ENCODE measurements at regions not wholly inside any gene's neighbourhood (a gene's known extent, or its start where the extent isn't known, plus 50 kb on each side); places are given as distances from the start of the nearest gene placed in this dataset.

- DNase-seq (ENCODE audit: low read depth in 2 of 2, low spot score in 1 of 2) = no peak
Observed at GRCh38 chr9:89554307-89555035, 50.3 kb upstream of the GADD45G start.

DNA sequence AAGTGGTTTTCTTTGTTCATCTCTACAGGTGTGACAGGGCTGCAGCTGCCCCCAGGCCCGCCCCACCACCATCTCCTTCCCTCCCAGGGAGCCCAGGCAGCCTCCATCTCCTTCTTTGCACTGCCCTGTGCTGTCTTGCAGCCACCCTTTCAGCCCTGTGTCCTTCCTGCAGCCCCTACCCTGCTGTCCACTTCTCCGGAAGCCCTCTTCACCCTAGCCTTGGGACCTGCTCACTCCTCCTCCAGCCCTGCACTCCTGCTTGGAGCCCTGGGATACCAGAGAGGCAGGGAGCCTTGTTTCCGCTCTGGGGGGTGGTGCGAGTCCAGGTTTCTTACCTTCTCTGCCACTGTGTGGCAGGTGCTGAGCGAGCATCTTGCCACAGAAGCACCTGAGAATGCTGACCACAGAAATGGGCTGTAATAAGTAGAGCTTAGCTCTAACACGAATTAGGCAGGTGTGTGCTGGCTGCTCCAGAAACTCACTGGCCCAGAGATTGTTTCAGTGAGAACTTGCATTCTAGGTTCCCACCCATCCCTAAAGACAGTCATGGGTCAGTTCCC, 51.3 kb upstream of the GADD45G start:
- DNase-seq (ENCODE audit: low read depth in 2 of 2, low spot score in 1 of 2) = no peak

DNA sequence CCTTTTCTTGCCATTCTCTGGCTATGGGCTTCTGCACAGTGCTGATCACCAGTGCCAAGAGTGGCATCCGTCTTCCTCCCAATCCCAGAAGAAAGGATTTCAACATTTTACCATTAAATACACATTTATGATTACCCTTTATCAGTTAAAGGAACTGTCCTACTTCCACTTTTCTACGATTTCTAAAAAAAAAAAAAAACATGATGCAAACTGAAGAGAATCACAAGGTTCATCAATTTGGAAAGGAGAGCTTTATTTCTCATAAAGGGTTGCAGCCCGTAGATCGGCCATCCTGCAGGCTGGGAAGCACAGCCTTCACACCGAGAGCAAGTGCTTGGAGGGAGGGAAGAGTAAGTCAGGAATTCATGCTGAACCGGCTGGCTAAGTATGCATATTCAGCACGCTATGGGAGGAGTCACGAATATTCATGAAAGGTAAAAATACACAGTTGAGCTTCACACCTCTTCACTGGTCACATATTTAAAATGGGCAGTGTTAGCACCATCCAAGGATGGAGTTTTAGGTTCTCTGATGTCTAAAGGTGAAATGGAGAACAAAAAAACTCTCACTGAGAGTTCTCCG, 52.5 kb upstream of the SEMA4D start:
- DNase-seq (ENCODE audit: low read depth in 2 of 2, low spot score in 1 of 2) = no peak

DNA sequence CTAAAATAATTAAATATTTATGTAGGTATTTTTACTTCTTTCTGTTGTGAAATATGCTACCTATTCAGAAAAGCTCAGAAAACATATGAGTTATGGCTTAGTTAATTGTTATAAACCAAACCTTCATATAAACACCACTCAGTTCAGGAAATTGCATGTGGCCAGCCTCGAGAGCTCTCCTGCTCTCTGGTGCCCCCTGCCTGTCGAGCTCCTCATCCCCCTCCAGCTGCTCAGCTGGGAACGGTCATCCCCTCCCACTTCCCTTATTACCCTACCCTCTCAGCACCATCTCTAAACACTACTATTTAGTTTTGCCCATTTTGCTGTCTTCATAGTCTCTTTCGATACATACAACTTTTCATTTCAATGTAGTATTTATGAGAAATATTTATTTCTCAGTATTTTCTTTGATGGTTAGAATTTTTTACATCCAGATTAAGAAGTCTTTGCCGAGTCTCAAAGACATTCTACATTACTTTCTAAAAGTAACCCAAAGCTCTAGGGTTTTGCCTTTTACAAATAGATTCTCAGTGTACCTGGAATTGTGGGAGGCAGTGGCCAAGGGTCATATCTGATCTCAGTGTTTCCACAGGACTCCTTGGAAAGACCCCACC, 51.2 kb upstream of the SEMA4D start:
- peak; percentile 76 to 80 for DNase-seq (ENCODE audit: low read depth in 2 of 2, low spot score in 1 of 2)

GRCh38 chr9:89548071-89548638, 50.2 kb upstream of the SEMA4D start:
- no peak for DNase-seq (ENCODE audit: low read depth in 2 of 2, low spot score in 1 of 2)

Measured in stimulated activated CD8-positive, alpha-beta memory T cell treated with anti-CD3 and anti-CD28 coated beads, Interleukin-4, amount 100 ng/mL, for 1 hour (primary cell).